Astrocyte (in vitro differentiated cells and primary cell): ENCODE measurements at regions not wholly inside any gene's neighbourhood (a gene's known extent, or its start where the extent isn't known, plus 50 kb on each side); places are given as distances from the start of the nearest gene placed in this dataset.

Experiments used
- DNase-seq: peaks from one replicate; pipeline ENCODE4 v3.0.0-alpha.2; 2010; ENCODE audit warnings: low read depth
- FAIRE-seq: peaks from 2 replicates; lab custom pipeline; 2011; peaks lifted over from hg19 to GRCh38; lab: Jason Lieb, UNC
- H2AFZ ChIP-seq: 2 replicates; pipeline ENCODE4 v1.6.0; 2012; ENCODE audit warnings: low read depth, low read length, inconsistent platforms
- H3K27ac ChIP-seq: 2 replicates; pipeline ENCODE4 v1.5.1; 2011; ENCODE audit warnings: low read depth, low read length, inconsistent platforms
- H3K27me3 ChIP-seq: 2 replicates; pipeline ENCODE4 v1.6.0; 2011; ENCODE audit warnings: low read length, inconsistent platforms; ENCODE audit not compliant: insufficient read depth
- H3K36me3 ChIP-seq: 2 replicates; pipeline ENCODE4 v1.5.1; 2011; ENCODE audit warnings: low read length, inconsistent platforms; ENCODE audit not compliant: insufficient read depth
- H3K4me1 ChIP-seq: 2 replicates; pipeline ENCODE4 v1.5.1; 2011; ENCODE audit warnings: low read length, inconsistent platforms; ENCODE audit not compliant: insufficient read depth
- H3K4me2 ChIP-seq: 2 replicates; pipeline ENCODE4 v1.6.0; 2012; ENCODE audit warnings: low read length, inconsistent platforms
- H3K4me3 ChIP-seq: 2 replicates; pipeline ENCODE4 v1.5.1; 2011; ENCODE audit warnings: low read depth, mild to moderate bottlenecking, low read length, inconsistent platforms; ENCODE audit not compliant: insufficient read depth
- H3K79me2 ChIP-seq: 2 replicates; pipeline ENCODE4 v1.6.0; 2012; ENCODE audit warnings: mild to moderate bottlenecking, low read length, inconsistent platforms; ENCODE audit not compliant: insufficient read depth
- H3K9ac ChIP-seq: 2 replicates; pipeline ENCODE4 v1.6.0; 2012; ENCODE audit warnings: mild to moderate bottlenecking, low read length, inconsistent platforms
- H3K9me3 ChIP-seq: 2 replicates; pipeline ENCODE4 v1.5.1; 2012; ENCODE audit warnings: low read depth, mild to moderate bottlenecking, low read length, inconsistent platforms; ENCODE audit not compliant: insufficient read depth
- H4K20me1 ChIP-seq: 2 replicates; pipeline ENCODE4 v1.6.0; 2012; ENCODE audit warnings: low read length, inconsistent platforms; ENCODE audit not compliant: insufficient read depth
- H3K27ac Mint-ChIP-seq: one replicate; pipeline ENCODE4 v1.8.0; 2021; ENCODE audit warnings: mild to moderate bottlenecking, mixed read lengths; ENCODE audit not compliant: unreplicated experiment
- H3K27me3 Mint-ChIP-seq: one replicate; pipeline ENCODE4 v1.8.0; 2021; ENCODE audit warnings: low read depth, mixed read lengths; ENCODE audit not compliant: unreplicated experiment
- H3K36me3 Mint-ChIP-seq: one replicate; pipeline ENCODE4 v1.8.0; 2021; ENCODE audit warnings: low read depth, mixed read lengths; ENCODE audit not compliant: unreplicated experiment
- H3K4me1 Mint-ChIP-seq: one replicate; pipeline ENCODE4 v1.8.0; 2021; ENCODE audit warnings: low read depth, mixed read lengths; ENCODE audit not compliant: unreplicated experiment
- H3K4me3 Mint-ChIP-seq: one replicate; pipeline ENCODE4 v1.8.0; 2021; ENCODE audit warnings: mild to moderate bottlenecking, moderate library complexity, mixed read lengths; ENCODE audit not compliant: unreplicated experiment
- H3K9me3 Mint-ChIP-seq: one replicate; pipeline ENCODE4 v1.8.0; 2021; ENCODE audit warnings: mild to moderate bottlenecking, mixed read lengths; ENCODE audit not compliant: unreplicated experiment
- CTCF ChIP-seq: IDR thresholded peaks from 2 replicates; pipeline ENCODE4 v1.5.1; 2011; ENCODE audit warnings: low read depth, mild to moderate bottlenecking, inconsistent platforms, low read length, moderate library complexity; ENCODE audit not compliant: insufficient read depth
- EZH2 ChIP-seq: IDR thresholded peaks from 2 replicates; pipeline ENCODE4 v1.6.1; 2012; ENCODE audit warnings: mild to moderate bottlenecking, low read length, inconsistent platforms; ENCODE audit not compliant: insufficient read depth

- no peaks in the 10 kb centered on the region for H3K27me3 Mint-ChIP-seq
- H3K4me1 Mint-ChIP-seq, result peaks cover 2% of the 10 kb centered on the region
- Histone ChIP-seq H3K36me3 (no peaks in the 10 kb centered on the region), H3K27me3 (no peaks in the 10 kb centered on the region), H4K20me1 (no peaks in the 10 kb centered on the region), H3K79me2 (no peaks in the 10 kb centered on the region), H3K4me1 (no peaks in the 10 kb centered on the region), H3K27ac (no peak overlapping the region), H3K4me3 (no peak overlapping the region), H3K9me3 (no peaks in the 10 kb centered on the region), H3K4me2 (no peak overlapping the region), H2AFZ (no peak overlapping the region), H3K9ac (no peak overlapping the region)
- TF ChIP-seq CTCF, result no peak
- no peak for TF ChIP-seq EZH2
- FAIRE-seq (no peak), DNase-seq (no peak)
- H3K4me3 Mint-ChIP-seq, result no peak overlapping the region
- no peak overlapping the region for H3K27ac Mint-ChIP-seq
- H3K36me3 Mint-ChIP-seq, result no peaks in the 10 kb centered on the region
- H3K9me3 Mint-ChIP-seq, result no peaks in the 10 kb centered on the region
Measured at GRCh38 chr4:30939069-30939468, 218.9 kb downstream of the PCDH7 start.

GRCh38 chr4:30939684-30940083, 219.5 kb downstream of the PCDH7 start:
- H3K9ac ChIP-seq, result no peak overlapping the region
- H3K4me1 Mint-ChIP-seq, result peaks cover 2% of the 10 kb centered on the region
- no peak overlapping the region for H3K27ac Mint-ChIP-seq

More at GRCh38 chr4:30939684-30940083, 219.5 kb downstream of the PCDH7 start:
- H4K20me1 ChIP-seq, result no peaks in the 10 kb centered on the region
- H3K27ac ChIP-seq, result no peak overlapping the region
- no peak overlapping the region for H2AFZ ChIP-seq
- DNase-seq (no peak), FAIRE-seq (no peak)
- H3K36me3 ChIP-seq, result no peaks in the 10 kb centered on the region
- no peaks in the 10 kb centered on the region for H3K36me3 Mint-ChIP-seq
- no peak overlapping the region for H3K4me3 ChIP-seq
- H3K4me2 ChIP-seq, result no peak overlapping the region
- no peaks in the 10 kb centered on the region for H3K79me2 ChIP-seq
- H3K27me3 ChIP-seq, result no peaks in the 10 kb centered on the region
- no peaks in the 10 kb centered on the region for H3K4me1 ChIP-seq
- no peak for TF ChIP-seq EZH2
- TF ChIP-seq CTCF, result no peak
- H3K4me3 Mint-ChIP-seq, result no peak overlapping the region
- H3K9me3 ChIP-seq, result no peaks in the 10 kb centered on the region
- no peaks in the 10 kb centered on the region for H3K9me3 Mint-ChIP-seq
- no peaks in the 10 kb centered on the region for H3K27me3 Mint-ChIP-seq
